Testis (tissue), 2 donors: ENCODE measurements at regions not wholly inside any gene's neighbourhood (a gene's known extent, or its start where the extent isn't known, plus 50 kb on each side); places are given as distances from the start of the nearest gene placed in this dataset.

ENCODE experiments used
- POLR2A ChIP-seq: fragments of 450-650 bp; IDR thresholded peaks from one replicate; pipeline ENCODE4 v1.6.1; 2017; ENCODE audit warnings: antibody characterized with exemption, mild to moderate bottlenecking, moderate library complexity
- TF ChIP-seq, protein P1 (sequence below), 3 experiments: fragments of 450-650 bp in 2 of 3; fragments of 200-600 bp in 1 of 3; sonication (generic) in 1 of 3; IDR thresholded peaks; one replicate each; pipeline ENCODE4 v1.5.1; 2016 to 2019; ENCODE audit warnings: antibody characterized with exemption in 3 of 3, mild to moderate bottlenecking in 2 of 3, moderate library complexity in 1 of 3

DNA sequence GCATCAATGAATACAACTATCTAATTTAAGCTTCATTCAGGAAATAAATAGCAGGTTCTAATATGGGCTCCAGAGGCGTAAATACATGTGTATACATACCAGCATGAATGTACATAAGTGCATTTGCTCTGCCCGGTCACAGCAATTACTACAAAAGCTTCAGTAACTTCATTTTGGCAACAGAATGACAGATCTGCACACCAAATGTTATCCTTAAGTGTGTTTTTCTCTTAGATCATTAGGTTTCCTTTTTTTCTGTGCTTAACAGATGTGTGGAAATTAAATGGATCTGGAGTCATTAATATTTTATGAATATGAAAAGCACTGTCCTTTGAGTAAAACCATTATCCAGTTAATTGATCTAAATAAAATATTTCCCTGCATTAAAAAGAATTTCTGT is 159.0 kb upstream of the MEOX2 start:
- TF ChIP-seq, protein P1, sequence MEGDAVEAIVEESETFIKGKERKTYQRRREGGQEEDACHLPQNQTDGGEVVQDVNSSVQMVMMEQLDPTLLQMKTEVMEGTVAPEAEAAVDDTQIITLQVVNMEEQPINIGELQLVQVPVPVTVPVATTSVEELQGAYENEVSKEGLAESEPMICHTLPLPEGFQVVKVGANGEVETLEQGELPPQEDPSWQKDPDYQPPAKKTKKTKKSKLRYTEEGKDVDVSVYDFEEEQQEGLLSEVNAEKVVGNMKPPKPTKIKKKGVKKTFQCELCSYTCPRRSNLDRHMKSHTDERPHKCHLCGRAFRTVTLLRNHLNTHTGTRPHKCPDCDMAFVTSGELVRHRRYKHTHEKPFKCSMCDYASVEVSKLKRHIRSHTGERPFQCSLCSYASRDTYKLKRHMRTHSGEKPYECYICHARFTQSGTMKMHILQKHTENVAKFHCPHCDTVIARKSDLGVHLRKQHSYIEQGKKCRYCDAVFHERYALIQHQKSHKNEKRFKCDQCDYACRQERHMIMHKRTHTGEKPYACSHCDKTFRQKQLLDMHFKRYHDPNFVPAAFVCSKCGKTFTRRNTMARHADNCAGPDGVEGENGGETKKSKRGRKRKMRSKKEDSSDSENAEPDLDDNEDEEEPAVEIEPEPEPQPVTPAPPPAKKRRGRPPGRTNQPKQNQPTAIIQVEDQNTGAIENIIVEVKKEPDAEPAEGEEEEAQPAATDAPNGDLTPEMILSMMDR (IDR thresholded peaks at IDR 0.05): no peak
- TF ChIP-seq POLR2A: no peak
